ENCODE measurements at regions not wholly inside any gene's neighbourhood (a gene's known extent, or its start where the extent isn't known, plus 50 kb on each side); places are given as distances from the start of the nearest gene placed in this dataset.

DNA sequence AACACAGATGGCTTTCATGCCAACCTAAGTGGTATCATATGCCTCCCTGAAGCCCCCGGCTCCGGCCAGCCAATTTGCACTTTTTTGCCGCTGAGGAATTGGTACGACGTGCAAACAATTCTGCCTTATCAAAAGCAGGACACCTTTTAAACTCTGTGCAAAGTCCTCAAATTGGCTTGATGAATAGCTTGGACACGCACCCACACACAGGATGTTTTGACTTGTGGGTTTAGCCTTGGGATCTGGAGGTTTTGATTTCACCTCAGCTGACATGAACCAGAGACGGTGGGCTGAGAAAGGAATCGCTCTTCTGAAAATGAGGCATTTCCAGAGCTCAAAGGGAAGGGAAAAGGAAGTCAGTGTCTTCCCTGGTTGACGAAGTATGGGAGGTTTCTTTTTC lies 110.8 kb upstream of the SHOX start:
- TF ChIP-seq, protein P1, sequence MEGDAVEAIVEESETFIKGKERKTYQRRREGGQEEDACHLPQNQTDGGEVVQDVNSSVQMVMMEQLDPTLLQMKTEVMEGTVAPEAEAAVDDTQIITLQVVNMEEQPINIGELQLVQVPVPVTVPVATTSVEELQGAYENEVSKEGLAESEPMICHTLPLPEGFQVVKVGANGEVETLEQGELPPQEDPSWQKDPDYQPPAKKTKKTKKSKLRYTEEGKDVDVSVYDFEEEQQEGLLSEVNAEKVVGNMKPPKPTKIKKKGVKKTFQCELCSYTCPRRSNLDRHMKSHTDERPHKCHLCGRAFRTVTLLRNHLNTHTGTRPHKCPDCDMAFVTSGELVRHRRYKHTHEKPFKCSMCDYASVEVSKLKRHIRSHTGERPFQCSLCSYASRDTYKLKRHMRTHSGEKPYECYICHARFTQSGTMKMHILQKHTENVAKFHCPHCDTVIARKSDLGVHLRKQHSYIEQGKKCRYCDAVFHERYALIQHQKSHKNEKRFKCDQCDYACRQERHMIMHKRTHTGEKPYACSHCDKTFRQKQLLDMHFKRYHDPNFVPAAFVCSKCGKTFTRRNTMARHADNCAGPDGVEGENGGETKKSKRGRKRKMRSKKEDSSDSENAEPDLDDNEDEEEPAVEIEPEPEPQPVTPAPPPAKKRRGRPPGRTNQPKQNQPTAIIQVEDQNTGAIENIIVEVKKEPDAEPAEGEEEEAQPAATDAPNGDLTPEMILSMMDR (conservative IDR thresholded peaks at IDR 0.05 in 1 of 2, IDR thresholded peaks at IDR 0.05 in 1 of 2; ENCODE audit: low read depth in 1 of 2, low read length in 2 of 2) = no peak
- TF ChIP-seq EZH2 (IDR thresholded peaks at IDR 0.05; ENCODE audit: low read length, missing control alignments) = no peak

All from fibroblast of lung (primary cell).